ENCODE measurements at regions not wholly inside any gene's neighbourhood (a gene's known extent, or its start where the extent isn't known, plus 50 kb on each side); places are given as distances from the start of the nearest gene placed in this dataset.

DNA sequence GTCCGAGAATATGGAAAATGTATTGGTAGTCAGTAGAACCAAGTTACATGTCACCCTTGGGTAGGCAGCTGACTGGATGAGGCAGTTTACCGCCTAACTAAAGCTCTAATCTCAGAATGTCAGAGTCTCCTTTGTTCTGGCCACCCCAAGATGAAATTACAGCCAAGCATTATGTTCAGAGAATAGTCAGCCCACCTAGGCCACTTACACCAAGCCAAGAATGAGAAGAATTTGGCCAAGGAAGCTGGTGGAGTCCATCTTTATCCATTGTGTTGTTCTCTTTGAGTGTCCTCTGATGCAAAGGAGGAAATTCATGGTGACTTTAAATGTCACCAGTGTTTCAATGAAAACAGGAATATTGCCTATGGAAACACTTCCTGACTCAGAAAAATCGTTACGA lies 275.1 kb upstream of the MAP3K1 start:
- DNase-seq: no peak

DNA sequence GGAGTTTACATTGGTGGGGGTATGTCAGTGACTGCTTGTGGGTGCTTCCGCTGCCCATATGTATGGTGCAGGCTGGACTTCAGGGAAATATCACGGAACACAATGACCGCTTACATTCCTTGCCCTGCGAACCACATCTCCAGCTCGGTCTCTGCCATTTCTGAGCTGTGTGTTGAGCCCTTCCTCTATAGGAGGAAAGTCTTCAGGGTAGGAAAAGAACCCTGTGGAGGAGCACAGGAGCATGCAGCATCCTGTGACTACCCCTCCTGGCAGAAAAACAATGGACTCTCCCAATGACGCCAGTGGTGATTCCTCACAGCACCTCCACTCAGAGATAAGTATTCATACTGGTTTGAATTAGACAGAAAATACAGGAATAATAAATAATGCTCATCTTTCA lies 276.8 kb upstream of the MAP3K1 start:
- no peak for DNase-seq

DNA sequence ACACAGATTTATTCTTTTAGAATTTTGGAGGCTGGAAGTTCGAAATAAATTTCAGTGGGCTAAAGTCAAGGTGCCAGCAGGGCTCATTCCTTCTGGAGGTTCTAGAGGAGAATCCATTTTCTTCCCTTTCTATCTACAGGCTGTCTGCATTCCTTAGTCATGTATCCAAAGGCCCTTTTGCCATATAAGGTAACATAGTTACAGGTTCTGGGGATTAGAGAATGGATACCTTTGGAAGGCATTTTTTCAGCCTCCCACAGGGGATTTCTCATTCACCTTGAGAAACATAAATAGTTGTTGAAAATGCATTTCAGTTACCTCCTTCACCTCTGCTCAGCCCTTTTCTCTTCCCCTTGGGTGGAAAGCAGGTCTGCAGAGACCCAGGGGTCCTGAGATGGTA lies 280.0 kb upstream of the MAP3K1 start:
- DNase-seq: no peak

DNA sequence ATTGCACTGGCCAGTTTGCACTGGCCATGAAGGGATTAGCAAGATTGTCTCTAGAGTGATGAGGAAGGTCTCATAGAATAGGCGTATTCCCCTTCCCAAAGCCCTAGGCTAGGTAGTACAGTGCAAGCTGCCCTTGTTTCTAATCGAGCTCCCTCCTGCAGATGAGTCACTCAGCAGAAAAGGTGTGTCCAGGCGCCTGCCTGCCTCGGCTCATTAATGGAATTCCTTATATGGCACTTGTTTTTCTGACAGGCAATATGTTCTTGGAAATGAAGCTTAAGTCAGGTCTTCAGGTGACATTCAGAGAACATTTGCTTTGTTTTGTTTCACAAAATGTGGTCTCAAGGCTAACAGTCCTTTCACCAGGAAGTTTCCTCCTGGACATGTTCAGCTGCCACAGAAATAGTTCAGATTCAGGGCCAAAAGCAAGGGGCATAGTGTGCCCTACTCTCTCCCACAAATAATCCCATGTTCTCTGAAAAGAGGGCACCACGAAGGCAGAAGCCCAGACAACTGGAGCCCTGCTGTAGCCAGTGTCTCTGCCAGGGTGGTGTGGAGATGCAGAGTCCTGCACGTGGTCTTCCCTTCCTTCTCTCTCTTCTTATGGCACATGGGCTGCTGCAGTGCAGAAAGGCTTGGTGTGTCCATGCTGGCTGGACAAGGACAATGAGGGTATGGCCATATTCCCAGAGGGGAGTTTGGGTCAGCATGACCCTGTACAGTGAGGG lies 281.1 kb upstream of the MAP3K1 start:
- no peak for DNase-seq

DNA sequence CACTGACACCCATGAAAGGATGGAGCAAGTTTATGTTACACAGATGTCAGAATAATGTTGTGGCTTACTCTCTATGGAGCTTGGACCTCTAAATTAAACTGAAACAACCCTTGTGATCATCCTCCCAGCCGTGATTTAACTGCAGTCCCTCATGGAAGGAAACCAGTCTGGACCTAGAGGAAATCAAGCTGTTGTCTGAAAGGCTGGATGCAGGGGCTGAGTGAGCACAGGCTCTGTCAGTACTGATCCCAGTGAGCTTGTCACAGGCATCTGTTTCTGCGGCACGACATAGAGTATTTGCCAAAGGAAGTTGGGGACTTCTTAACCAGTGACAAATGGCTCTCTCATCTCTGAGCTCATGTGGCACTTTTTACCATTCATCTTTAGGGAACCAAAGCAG lies 282.9 kb upstream of the MAP3K1 start:
- DNase-seq: no peak

DNA sequence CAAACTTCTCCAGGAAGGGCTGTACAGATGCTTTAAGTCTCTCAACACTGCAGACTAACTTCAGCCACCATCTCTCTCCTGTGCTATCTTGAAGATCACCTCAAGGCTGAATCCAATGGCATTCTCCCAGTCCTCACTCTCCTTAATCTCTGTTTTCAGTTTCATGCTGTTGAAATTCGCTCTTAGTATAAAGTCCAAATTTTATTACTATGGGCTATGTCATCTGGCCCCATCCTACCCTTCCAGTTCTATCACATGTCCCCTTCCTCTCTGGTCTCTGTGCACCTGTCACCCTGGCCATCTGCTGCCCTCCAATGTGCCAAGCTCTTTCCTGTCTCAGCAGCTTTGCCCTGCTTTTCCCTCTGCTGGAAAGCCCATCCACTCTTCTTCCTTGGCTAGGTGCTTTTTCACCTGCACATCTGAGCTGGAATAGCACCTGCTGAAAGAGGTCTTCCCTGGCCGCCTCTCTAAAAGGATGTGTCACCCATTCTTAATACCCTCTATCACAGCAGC lies 284.7 kb upstream of the MAP3K1 start:
- DNase-seq: no peak

DNA sequence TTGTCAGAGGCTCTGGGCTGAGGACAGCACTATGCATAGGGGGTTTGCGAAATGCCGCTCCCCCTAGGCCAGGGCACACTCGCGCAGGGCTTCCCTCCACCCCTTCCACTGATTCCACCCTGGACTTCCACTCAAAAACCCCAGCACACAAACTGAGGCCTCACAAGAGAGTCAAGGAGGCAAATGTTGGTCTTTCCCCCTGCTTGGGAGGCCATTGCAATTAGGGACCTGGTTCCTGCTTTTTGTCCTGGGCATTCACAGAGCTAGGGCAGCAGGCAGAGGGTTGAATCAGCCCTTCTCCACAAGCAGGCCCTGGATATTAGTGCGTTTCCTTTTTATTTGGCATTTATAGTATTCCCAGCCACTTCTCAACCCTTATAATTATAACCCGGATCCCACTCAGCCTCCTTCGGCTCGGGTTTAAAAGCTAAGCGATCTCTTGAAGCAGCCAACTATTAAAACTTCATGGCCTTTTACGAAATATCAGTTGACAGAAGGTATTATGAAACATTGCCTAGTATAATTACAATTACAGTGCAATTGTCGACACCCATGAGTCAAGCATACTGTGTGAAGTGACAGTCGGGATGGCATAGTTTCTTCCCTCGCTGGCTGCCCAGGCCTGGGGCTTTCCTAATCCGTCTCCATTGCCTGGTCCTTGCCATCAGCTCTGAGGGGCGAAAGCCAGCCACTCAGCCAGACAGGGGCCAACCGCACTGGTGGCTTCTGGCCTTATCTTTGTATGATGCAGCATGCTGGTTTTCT lies 285.5 kb upstream of the MAP3K1 start:
- DNase-seq: no peak

DNA sequence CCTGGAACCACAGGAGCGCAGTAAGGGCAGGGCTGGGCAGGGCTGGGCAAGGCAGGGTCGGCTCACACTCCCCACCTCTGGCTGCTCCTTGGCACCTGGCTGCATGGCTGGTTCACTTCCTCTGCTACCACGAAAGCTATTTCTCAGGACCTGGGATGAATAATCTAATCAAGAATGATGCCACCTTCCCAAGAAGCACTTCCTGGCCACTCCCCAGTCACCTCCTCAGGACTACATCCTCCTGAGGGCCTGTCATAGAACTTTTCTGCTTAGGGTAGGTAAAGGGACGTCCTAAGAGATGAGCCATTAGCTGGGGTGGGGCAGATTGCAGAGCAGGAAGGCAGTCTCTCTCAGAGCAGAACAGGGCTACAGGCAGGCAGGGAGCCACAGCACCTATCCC lies 288.2 kb upstream of the MAP3K1 start:
- DNase-seq: no peak

DNA sequence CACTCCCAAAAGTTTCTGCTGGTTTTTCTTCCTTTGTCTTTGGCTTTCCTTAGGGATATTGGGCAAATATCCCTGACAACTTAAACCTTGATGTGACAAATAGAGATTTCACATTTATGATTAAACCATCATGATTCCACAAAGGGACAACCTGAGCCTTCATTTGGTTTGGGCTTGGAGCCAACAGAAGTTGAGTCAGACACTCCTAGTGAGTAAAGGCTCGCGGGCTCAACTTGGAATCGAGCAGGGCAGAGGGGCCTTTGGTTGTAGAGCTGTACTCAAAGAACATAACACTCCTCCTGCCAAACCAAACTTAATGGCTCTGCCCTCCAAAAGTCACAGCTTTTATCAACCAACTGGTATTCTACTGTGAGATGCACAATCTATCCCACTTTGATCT lies 290.2 kb upstream of the MAP3K1 start:
- DNase-seq: no peak

DNA sequence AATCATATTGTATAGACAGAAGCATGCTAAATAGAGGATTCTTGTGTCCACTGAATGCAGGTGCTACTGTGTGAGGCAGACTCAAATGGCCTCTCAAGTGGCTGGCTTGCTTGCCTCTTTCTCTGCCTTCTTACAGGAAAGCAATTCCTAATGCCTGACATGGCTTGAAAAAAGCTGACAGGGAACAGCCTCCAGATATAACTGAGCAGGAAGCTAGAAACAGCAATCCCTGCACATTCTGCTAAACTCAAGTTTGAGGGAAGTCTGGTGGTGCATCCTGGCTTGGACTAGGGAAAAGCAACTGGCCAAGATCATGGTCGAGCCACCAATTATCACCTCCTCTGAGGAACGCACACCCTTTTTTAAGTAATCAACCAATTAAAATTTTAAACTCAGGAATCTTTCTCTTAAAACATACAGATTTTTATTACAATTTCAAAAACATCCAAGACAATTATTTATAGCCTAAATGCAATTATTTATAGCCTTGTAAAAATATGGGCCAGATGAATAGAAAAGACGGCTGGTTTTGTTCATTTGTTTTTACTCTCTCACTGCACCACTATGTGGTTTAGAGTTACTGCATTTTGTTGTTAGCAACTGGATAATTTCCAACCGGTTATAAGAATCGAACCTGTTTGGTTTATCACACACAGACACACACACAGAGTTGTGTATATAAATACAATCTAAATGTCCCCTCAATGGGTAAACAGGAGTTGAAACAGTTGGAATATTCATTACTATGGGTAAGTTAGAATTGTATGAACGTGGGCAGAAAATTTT lies 290.9 kb upstream of the ANKRD55 start:
- no peak for DNase-seq

DNA sequence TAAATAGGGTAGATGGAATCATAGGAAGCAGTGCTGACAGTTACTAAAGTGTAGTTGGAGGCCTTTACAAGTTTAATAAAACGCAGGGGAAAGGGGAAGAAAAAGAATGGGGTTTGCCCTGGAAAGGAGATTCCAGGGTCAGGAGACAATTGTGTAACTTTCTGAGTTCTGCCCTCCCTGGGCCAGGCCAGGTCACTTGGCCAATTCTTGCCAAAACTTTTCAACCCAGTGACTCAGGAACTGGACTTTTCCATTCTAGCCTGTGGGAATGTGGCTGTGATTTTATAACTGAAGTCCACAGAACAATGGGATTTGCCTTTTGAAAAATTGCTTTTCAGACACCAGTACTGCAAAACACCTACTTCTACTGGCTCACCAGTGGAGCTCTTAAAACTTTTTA lies 289.8 kb upstream of the ANKRD55 start:
- DNase-seq: no peak

DNA sequence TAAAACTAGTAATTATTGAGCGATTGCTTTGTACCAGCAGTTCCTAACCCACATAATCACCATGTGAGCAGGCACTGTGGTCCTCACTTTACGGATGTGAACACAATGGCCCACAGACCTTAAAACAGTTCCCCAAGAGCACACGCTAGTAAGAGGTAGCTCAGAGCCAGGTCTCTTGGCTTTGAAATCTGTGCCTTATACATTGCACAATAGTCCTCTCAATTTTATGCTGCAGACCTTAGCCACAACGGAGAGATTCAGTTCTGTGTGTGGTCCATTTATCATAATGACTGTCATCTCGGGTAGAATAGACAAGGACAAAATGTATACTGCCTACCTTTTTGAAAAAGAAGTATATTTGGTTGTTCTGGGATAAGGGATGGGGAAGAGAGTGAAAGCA lies 289.0 kb upstream of the ANKRD55 start:
- DNase-seq: no peak

DNA sequence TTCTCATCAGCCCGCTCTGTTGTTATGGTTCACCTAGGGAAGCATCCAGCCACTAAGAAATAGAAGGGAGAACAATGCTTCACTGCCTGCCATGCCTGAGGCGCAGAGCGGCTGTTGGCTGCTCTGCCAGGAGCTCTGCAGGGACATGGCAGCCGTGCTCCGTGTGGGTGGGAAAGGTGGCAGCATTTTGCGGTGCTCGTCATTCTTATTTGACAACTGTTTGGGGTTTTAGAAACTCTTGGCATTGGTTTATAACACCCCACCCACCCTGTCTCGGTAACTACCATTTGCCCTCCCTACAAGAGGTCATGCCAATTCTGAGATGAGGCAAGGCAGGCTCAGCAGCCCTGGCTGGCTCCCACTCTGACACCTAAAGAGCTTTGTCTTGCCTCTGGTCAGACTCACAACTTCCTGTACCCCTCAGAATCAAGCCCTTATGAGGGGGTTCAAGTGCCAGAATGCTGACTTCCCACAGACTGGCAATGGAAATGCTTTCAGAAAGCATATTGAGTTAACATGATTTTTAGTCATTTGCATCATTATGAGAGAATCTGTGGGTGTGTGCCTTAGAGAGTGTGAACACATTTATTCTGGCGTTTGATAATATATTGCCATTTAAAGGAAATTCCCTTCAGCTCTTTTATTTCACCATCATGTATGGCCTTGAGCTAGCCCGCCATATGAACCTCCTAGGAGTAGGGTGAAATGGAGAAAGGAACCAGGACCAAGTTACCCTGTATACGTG lies 288.0 kb upstream of the ANKRD55 start:
- no peak for DNase-seq

DNA sequence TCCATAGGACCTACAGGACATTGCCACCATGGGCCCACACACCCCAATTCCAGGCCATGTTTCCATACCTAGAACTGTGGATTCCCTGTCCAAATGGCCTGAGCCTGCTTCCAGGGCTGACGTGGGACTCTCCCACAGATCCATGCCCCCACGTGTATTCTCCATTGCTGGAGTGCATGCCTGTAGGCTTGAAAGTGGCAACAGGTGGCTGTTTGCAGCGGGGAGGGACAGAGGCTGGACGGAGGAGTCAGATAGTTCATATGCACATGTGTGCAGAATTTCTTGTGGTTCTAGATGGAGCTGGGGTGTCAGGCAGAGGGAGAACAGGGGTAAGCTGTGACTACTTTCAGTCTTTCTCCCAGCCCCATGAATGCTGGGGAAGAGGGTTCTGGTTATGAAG lies 285.7 kb upstream of the ANKRD55 start:
- no peak for DNase-seq

DNA sequence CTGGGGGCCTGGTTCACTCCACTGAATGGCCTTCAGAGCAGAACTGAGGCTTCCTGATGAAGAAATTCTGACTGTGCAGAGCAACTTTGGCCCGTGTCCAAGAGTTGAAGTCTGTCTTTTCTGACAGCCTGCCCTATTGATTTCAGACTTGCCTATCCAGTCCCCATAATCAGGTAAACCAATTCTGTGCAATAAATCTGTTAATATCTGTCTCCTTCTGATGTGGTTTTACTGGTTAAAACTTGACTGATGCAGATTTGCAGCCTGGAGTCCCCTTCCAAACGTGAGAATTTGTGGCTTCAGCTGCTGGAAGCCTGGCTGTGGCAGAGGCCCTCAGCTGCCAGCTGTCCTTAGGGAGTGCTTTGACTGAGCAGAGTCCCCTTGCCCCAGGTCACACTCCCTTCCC lies 283.9 kb upstream of the ANKRD55 start:
- no peak for DNase-seq

DNA sequence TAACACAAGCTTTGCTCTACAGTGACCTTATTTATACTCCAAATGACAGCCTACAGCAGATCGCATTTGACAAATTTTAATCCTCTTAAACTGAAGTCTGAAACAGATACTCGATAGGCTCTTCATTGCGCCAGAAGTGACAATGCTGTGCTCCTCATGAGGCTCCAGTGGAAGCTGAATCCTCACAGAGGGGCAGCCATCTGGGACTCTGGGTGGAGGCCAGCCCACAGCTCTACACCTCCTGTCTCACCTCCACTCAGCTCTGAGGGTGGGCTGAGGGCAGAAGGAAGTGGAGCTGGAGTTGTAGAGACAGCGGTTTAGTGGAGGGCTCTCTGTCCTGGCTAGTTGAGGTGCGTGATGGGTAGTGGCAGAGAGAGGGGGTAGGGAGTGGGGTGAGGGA lies 283.3 kb upstream of the ANKRD55 start:
- DNase-seq: no peak

DNA sequence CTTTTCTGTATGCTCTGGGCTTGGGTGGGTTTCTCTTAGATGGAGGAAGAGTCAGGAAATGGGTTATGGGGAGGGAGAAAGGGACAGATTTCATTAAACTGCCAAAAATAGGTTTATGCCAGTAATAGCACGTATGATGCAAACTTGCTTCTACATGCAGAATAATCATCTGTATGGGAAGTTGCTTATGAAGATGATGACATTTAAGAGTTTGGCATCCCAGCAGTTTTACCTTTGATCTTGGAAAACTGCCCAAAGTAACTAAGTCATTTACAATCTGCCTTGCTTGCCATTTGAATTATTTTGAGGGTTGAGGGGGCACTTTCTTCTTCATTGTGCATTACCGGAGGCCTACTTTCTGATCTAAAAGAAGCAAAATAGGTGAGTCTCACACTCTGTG lies 282.9 kb upstream of the ANKRD55 start:
- no peak for DNase-seq

DNA sequence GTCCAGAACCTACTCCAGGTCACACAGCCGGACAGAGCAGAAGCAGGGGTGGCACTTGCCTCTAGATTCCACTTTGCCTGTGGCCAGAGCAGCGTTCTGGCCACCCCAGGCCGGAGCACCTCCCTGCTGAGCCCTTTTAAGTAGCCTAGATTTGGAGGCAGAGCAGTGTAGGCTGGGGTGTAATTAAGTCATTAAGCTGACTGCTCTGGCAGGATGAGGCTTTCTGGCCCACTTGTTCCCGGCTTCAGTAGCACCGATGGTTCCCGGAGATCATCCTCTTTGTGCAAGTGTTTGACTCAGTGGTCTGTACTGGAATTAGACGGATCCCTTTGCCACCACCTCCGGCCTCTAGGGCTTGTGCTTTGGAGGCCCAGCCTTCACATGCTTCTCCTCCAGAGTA lies 281.9 kb upstream of the ANKRD55 start:
- DNase-seq: no peak

DNA sequence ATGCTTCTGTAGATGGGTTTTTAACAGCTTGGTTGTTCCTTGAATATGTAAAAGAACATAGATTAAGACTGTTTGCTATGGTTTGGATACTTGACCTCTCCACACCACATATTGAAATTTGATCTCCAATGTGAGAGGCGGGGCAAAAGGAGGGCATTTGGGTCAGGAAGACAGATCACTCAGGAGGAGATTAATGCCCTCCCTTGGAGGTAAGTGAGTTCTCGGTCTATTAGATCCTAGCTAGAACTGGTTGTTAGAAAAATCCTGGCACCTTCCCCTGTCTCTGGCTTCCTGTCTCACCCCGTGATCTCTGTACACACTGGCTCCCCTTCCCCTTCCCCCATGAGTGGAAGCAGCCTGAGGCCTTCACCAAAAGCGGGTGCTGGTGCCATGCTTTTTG lies 281.1 kb upstream of the ANKRD55 start:
- DNase-seq: no peak

DNA sequence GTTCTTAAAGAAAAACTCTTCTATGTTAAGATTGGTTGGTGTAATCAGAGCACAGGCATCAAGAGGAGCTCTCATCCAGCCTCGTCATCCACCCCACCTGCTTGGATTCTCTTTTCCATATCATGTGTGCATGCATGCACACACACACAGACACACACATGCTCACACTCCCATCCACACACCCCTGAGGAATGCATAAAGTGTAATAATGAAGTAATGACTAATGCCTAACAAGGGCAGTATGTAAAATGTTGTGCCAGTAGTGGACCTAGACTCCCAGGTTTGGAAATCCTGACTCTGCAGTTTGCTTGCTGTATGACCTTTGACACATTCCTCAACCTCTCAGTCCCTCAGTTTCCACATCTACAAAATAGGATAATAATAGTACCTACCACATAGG lies 280.0 kb upstream of the ANKRD55 start:
- no peak for DNase-seq

DNA sequence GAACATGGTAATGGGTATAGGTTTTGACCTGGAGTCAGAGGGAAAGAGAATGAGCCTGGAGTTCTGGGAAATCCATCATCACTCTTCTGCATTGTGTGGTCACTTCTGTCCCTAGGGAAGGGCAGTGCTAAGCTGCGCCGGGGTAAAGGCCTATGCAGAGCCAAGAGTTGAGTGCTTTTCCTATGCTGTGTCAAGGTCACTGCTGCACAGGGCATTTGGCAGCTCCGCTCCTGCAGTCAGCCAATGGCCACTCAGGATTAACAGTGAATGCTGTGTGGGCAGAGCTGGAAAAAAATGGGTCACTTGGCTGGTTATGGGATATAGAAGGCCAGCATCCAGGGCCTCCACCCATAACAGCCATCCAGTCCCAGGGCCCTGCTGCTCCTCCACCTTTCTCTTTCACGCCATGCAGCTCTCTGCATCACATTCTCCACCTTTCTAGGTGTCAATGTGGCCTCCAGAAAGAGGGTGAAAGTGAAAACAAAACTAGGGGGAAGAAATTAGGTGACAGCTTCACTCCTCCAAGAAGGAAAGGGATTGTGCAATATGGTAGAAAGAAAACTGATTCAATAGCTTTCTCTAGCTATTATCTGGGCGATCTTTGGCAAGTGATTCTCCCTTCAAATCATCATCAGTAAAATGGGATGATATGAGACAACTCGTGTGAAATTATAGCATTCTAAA lies 279.3 kb upstream of the ANKRD55 start:
- no peak for DNase-seq

DNA sequence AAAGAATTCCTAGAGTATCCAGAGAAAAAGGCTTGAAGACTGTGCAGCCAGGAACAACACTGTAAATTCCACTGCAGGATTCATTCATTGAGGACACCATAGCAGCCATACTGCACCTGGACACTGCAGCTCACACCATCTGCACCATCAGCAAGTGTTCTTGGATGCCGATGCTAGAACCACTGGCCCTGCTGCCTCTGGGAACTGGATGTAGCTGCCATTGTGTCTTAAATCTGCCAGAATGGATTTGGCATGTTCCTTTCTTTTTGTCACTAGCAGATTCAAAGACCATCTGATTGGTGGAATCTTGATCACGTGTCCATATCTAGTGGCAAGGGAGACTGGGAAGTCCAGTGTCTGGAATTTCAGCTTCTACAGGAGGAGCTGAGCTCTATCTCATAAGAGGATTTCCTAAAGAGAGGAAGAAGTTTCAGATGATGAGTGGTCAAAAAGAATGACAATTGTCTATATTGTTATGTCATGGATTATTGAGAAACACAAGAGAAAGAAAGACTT lies 278.3 kb upstream of the ANKRD55 start:
- DNase-seq: no peak
